GM12878 (cell line): ENCODE measurements at regions not wholly inside any gene's neighbourhood (a gene's known extent, or its start where the extent isn't known, plus 50 kb on each side); places are given as distances from the start of the nearest gene placed in this dataset.

ENCODE experiments used
- IKZF1 ChIP-seq: fragments of 450-650 bp; conservative IDR thresholded peaks from 2 replicates; pipeline ENCODE4 v1.6.1; 2017; ENCODE audit warnings: antibody characterized with exemption, mild to moderate bottlenecking
- NKRF ChIP-seq: fragments of 450-650 bp; conservative IDR thresholded peaks from 2 replicates; pipeline ENCODE4 v1.6.1; 2017; ENCODE audit warnings: mild to moderate bottlenecking, moderate library complexity
- POLR2A ChIP-seq: IDR thresholded peaks from 2 replicates; pipeline ENCODE4 v1.6.1; 2011; ENCODE audit warnings: low read depth, mild to moderate bottlenecking, low read length
- POLR2AphosphoS5 ChIP-seq: IDR thresholded peaks from 2 replicates; pipeline ENCODE4 v1.6.1; 2011; ENCODE audit warnings: mild to moderate bottlenecking, low read length, inconsistent platforms
- SREBF2 ChIP-seq: IDR thresholded peaks from 2 replicates; pipeline ENCODE4 v1.6.1; 2012; ENCODE audit warnings: mild to moderate bottlenecking, low read length
- SUZ12 ChIP-seq: fragments of 200-600 bp; sonication (generic); IDR thresholded peaks from one replicate; pipeline ENCODE4 v1.6.1; 2018; ENCODE audit warnings: antibody characterized with exemption, mild to moderate bottlenecking; ENCODE audit not compliant: unreplicated experiment
- TCF3 ChIP-seq: IDR thresholded peaks from 2 replicates; pipeline ENCODE4 v1.6.1; 2012; ENCODE audit warnings: low read depth, mild to moderate bottlenecking, low read length, borderline replicate concordance; ENCODE audit not compliant: insufficient read depth
- WRNIP1 ChIP-seq: IDR thresholded peaks from 2 replicates; pipeline ENCODE4 v1.6.1; 2011; ENCODE audit warnings: low read depth, low read length, improper control_type of control experiment, borderline replicate concordance
- YBX1 ChIP-seq: fragments of 450-650 bp; IDR thresholded peaks from 2 replicates; pipeline ENCODE4 v1.6.1; 2016; ENCODE audit warnings: antibody characterized with exemption
- ZNF207 ChIP-seq: fragments of 450-650 bp; IDR thresholded peaks from 2 replicates; pipeline ENCODE4 v1.6.1; 2014; ENCODE audit warnings: antibody characterized with exemption, mild to moderate bottlenecking, borderline replicate concordance
- ZNF24 ChIP-seq: fragments of 450-650 bp; IDR thresholded peaks from 2 replicates; pipeline ENCODE4 v1.6.1; 2017; ENCODE audit warnings: antibody characterized with exemption, mild to moderate bottlenecking
- ZSCAN29 ChIP-seq: fragments of 450-650 bp; IDR thresholded peaks from 2 replicates; pipeline ENCODE4 v1.6.1; 2017; ENCODE audit warnings: mild to moderate bottlenecking, moderate library complexity
- TF ChIP-seq, protein P1 (sequence below): IDR thresholded peaks from 2 replicates; pipeline ENCODE4 v1.6.1; 2012; ENCODE audit warnings: mild to moderate bottlenecking, low read depth, low read length

DNA sequence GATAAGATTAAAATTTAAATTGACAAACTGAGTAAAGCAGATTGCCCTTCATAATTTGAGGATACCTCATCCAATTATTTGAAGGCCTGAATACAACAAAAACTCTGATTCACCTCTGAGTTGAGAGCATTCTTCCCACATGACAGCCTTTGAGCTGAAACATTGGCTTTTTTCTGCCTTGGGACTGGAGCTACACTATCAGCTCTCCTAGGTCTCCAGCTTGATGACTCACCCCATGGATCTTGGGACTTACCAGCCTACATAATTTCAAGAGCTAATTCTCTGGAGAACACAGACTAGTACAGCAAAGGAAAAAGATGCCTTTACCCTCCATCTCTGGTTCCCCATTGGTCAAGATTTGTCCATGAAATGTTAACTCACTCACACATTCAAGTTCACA lies 555.1 kb downstream of the FOXG1 start (continued):
- no peak for TF ChIP-seq ZNF207
- no peak for TF ChIP-seq IKZF1
- TF ChIP-seq NKRF, result no peak
- TF ChIP-seq, protein P1, sequence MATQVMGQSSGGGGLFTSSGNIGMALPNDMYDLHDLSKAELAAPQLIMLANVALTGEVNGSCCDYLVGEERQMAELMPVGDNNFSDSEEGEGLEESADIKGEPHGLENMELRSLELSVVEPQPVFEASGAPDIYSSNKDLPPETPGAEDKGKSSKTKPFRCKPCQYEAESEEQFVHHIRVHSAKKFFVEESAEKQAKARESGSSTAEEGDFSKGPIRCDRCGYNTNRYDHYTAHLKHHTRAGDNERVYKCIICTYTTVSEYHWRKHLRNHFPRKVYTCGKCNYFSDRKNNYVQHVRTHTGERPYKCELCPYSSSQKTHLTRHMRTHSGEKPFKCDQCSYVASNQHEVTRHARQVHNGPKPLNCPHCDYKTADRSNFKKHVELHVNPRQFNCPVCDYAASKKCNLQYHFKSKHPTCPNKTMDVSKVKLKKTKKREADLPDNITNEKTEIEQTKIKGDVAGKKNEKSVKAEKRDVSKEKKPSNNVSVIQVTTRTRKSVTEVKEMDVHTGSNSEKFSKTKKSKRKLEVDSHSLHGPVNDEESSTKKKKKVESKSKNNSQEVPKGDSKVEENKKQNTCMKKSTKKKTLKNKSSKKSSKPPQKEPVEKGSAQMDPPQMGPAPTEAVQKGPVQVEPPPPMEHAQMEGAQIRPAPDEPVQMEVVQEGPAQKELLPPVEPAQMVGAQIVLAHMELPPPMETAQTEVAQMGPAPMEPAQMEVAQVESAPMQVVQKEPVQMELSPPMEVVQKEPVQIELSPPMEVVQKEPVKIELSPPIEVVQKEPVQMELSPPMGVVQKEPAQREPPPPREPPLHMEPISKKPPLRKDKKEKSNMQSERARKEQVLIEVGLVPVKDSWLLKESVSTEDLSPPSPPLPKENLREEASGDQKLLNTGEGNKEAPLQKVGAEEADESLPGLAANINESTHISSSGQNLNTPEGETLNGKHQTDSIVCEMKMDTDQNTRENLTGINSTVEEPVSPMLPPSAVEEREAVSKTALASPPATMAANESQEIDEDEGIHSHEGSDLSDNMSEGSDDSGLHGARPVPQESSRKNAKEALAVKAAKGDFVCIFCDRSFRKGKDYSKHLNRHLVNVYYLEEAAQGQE, result no peak
- TF ChIP-seq YBX1, result no peak
- no peak for TF ChIP-seq ZSCAN29
- TF ChIP-seq TCF3, result no peak
- TF ChIP-seq SUZ12, result no peak
- no peak for TF ChIP-seq ZNF24
- no peak for TF ChIP-seq POLR2A
- TF ChIP-seq WRNIP1, result no peak
- no peak for TF ChIP-seq SREBF2
- no peak for TF ChIP-seq POLR2AphosphoS5
